Upper lobe of right lung (tissue), 1 donor: ENCODE measurements at regions not wholly inside any gene's neighbourhood (a gene's known extent, or its start where the extent isn't known, plus 50 kb on each side); places are given as distances from the start of the nearest gene placed in this dataset.
"Not testable (repeated sequence)": the region's sequence is repeated elsewhere in the genome, so short reads cannot be mapped to it uniquely, and the experiment has no call there.

Experiments
- ATAC-seq: fragments of 200-7000 bp; cut with Tn5 transposase; one replicate; pipeline ENCODE4 v1.9.1; 2020; ENCODE audit warnings: mild to moderate bottlenecking, moderate library complexity
- DNase-seq: peaks from one replicate; pipeline ENCODE4 v3.0.0-alpha.2; 2020
- H3K27ac ChIP-seq: fragments of 200-600 bp; one replicate; pipeline ENCODE4 v1.8.0; 2022
- H3K27me3 ChIP-seq: fragments of 200-600 bp; one replicate; pipeline ENCODE4 v1.8.0; 2022; ENCODE audit warnings: mild to moderate bottlenecking
- H3K36me3 ChIP-seq: fragments of 200-600 bp; one replicate; pipeline ENCODE4 v1.8.0; 2022
- H3K4me1 ChIP-seq: fragments of 200-600 bp; one replicate; pipeline ENCODE4 v1.8.0; 2022
- H3K4me3 ChIP-seq: fragments of 200-600 bp; one replicate; pipeline ENCODE4 v1.8.0; 2022; ENCODE audit warnings: mild to moderate bottlenecking
- H3K9me3 ChIP-seq: fragments of 200-600 bp; one replicate; pipeline ENCODE4 v1.8.0; 2022
- intact Hi-C: fragments of 100-400 bp; cut with DNase I; formaldehyde crosslinking; loops from one replicate; pipeline ENCODE4 v1.11.0; 2022
- TF ChIP-seq, protein P1 (sequence below): fragments of 200-600 bp; IDR thresholded peaks from one replicate; pipeline ENCODE4 v1.8.0; 2022; ENCODE audit warnings: antibody characterized with exemption
- donor health status: DM: no; HTN: yes; CAD: no; lungs with severe emphysema.

DNA sequence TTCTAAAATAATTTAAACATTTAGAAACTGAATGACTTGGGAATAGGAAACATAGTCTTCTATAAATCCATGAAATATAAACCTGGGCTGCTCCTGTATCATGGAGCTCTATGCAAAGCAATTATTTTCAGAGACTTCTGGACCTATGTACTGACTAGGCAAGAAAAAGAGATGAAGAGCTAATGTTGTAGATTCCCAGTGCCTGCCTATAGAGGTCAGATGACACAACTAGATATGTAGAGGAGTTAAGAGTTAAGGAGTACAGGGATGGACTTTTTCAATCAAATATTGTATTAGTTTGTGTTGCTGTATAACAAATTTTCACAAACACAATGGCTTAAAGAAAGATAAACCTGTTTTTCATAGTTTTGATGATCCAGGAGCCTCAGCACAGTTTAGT, 1434.5 kb downstream of the KCNT2 start:
- H3K36me3 ChIP-seq = no peaks in the 10 kb centered on the region

GRCh38 chr1:195159795-195160194, 1448.4 kb downstream of the KCNT2 start:
- intact Hi-C loops, H3K27ac ChIP-seq, H3K9me3 ChIP-seq, H3K4me3 ChIP-seq, H3K27me3 ChIP-seq, DNase-seq, H3K36me3 ChIP-seq, ATAC-seq, H3K4me1 ChIP-seq: not testable (repeated sequence)

More for the DNA sequence above, 1434.5 kb downstream of the KCNT2 start:
- intact Hi-C loops = no loop called here
- Histone ChIP-seq H3K9me3 (no peaks in the 10 kb centered on the region), H3K27ac (no peak overlapping the region), H3K27me3 (no peaks in the 10 kb centered on the region), H3K4me3 (no peak overlapping the region), H3K4me1 (no peaks in the 10 kb centered on the region)
- TF ChIP-seq, protein P1, sequence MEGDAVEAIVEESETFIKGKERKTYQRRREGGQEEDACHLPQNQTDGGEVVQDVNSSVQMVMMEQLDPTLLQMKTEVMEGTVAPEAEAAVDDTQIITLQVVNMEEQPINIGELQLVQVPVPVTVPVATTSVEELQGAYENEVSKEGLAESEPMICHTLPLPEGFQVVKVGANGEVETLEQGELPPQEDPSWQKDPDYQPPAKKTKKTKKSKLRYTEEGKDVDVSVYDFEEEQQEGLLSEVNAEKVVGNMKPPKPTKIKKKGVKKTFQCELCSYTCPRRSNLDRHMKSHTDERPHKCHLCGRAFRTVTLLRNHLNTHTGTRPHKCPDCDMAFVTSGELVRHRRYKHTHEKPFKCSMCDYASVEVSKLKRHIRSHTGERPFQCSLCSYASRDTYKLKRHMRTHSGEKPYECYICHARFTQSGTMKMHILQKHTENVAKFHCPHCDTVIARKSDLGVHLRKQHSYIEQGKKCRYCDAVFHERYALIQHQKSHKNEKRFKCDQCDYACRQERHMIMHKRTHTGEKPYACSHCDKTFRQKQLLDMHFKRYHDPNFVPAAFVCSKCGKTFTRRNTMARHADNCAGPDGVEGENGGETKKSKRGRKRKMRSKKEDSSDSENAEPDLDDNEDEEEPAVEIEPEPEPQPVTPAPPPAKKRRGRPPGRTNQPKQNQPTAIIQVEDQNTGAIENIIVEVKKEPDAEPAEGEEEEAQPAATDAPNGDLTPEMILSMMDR = no peak
- DNase-seq (no peak), ATAC-seq (no peak)

- intact Hi-C loops = no loop called here
- no peak overlapping the region for H3K4me3 ChIP-seq
- no peaks in the 10 kb centered on the region for H3K9me3 ChIP-seq
- DNase-seq (no peak), ATAC-seq (no peak)
- H3K4me1 ChIP-seq = no peaks in the 10 kb centered on the region
- no peak overlapping the region for H3K27ac ChIP-seq
- H3K27me3 ChIP-seq = no peaks in the 10 kb centered on the region
- no peaks in the 10 kb centered on the region for H3K36me3 ChIP-seq
- TF ChIP-seq, protein P1 = no peak
Observed at GRCh38 chr1:195158091-195158490, 1450.1 kb downstream of the KCNT2 start.

DNA sequence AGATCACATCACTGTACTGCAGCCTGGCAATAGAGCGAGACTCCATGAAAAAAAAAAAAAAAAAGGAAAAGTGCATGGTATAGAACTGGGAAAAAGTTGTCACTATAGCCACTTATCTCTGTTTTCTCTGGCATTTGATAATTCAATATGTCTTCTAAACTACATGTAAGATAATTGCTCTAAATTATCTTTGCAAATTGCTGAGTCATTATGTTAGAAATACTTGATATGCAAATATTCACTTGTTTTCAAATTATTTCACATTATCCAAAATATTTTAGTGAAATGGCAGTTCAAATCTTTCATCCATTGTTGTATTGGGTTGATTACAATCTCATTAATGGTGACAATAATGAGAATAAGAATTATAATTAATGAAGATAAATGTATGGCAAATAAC, 1455.1 kb downstream of the KCNT2 start:
- intact Hi-C loops = no loop called here
- ATAC-seq (no peak), DNase-seq (no peak)
- H3K4me1 ChIP-seq = no peaks in the 10 kb centered on the region
- TF ChIP-seq, protein P1 = no peak
- no peak overlapping the region for H3K4me3 ChIP-seq
- no peaks in the 10 kb centered on the region for H3K36me3 ChIP-seq
- H3K9me3 ChIP-seq = no peaks in the 10 kb centered on the region
- H3K27me3 ChIP-seq = no peaks in the 10 kb centered on the region
- H3K27ac ChIP-seq = no peak overlapping the region

- TF ChIP-seq, protein P1 = no peak
- intact Hi-C loops = no loop called here
- Histone ChIP-seq H3K36me3 (no peaks in the 10 kb centered on the region), H3K4me3 (no peak overlapping the region), H3K9me3 (no peaks in the 10 kb centered on the region), H3K27ac (no peak overlapping the region), H3K27me3 (no peaks in the 10 kb centered on the region), H3K4me1 (no peaks in the 10 kb centered on the region)
- no peak for ATAC-seq
- DNase-seq = no peak
Observed at GRCh38 chr1:195150768-195151167, 1457.5 kb downstream of the KCNT2 start.

GRCh38 chr1:195141294-195141693, 1466.9 kb downstream of the KCNT2 start:
- no peaks in the 10 kb centered on the region for H3K36me3 ChIP-seq
- no peaks in the 10 kb centered on the region for H3K4me1 ChIP-seq
- DNase-seq (no peak), ATAC-seq (no peak)
- no peak overlapping the region for H3K4me3 ChIP-seq
- no peak overlapping the region for H3K27ac ChIP-seq
- intact Hi-C loops = no loop called here
- peaks cover 4% of the 10 kb centered on the region for H3K9me3 ChIP-seq
- H3K27me3 ChIP-seq = no peaks in the 10 kb centered on the region
- TF ChIP-seq, protein P1 = no peak
